Mesendoderm (in vitro differentiated cells): ENCODE measurements at regions not wholly inside any gene's neighbourhood (a gene's known extent, or its start where the extent isn't known, plus 50 kb on each side); places are given as distances from the start of the nearest gene placed in this dataset.
"Not testable (repeated sequence)": the region's sequence is repeated elsewhere in the genome, so short reads cannot be mapped to it uniquely, and the experiment has no call there.

ENCODE experiments used
- DNase-seq: peaks from one replicate; pipeline ENCODE4 v3.0.0; 2013
- H2AK5ac ChIP-seq: 2 replicates; pipeline ENCODE4 v1.6.1; 2013; ENCODE audit warnings: low read length, inconsistent platforms
- H2BK120ac ChIP-seq: 2 replicates; pipeline ENCODE4 v1.6.1; 2013; ENCODE audit warnings: low read depth, mild to moderate bottlenecking, low read length, moderate library complexity, mixed read lengths
- H2BK15ac ChIP-seq: replicated peaks from 2 replicates; pipeline ENCODE4 v1.6.1; 2013; ENCODE audit warnings: low read depth, mild to moderate bottlenecking, moderate library complexity
- H2BK5ac ChIP-seq: 2 replicates; pipeline ENCODE4 v1.6.1; 2013; ENCODE audit warnings: low read length, inconsistent platforms
- H3K18ac ChIP-seq: 2 replicates; pipeline ENCODE4 v1.6.1; 2013; ENCODE audit warnings: mild to moderate bottlenecking, low read length, mixed read lengths
- H3K23ac ChIP-seq: one replicate; pipeline ENCODE4 v1.6.1; 2013; ENCODE audit warnings: low read length
- H3K27ac ChIP-seq: 2 replicates; pipeline ENCODE4 v1.5.1; 2013; ENCODE audit warnings: low read depth, mild to moderate bottlenecking, inconsistent platforms, low read length, moderate library complexity
- H3K27me3 ChIP-seq: 2 replicates; pipeline ENCODE4 v1.6.1; 2013; ENCODE audit warnings: low read length, control low read depth, mild to moderate bottlenecking, inconsistent platforms; ENCODE audit not compliant: insufficient read depth, poor library complexity
- H3K36me3 ChIP-seq: 2 replicates; pipeline ENCODE4 v1.6.1; 2013; ENCODE audit warnings: low read length, inconsistent platforms; ENCODE audit not compliant: control insufficient read depth, insufficient read depth
- H3K4ac ChIP-seq: one replicate; pipeline ENCODE4 v1.6.1; 2013; ENCODE audit warnings: low read depth, mild to moderate bottlenecking, low read length, moderate library complexity
- H3K4me1 ChIP-seq: 2 replicates; pipeline ENCODE4 v1.6.1; 2013; ENCODE audit warnings: low read depth, low read length, inconsistent platforms; ENCODE audit not compliant: control insufficient read depth
- H3K4me2 ChIP-seq: 2 replicates; pipeline ENCODE4 v1.6.1; 2013; ENCODE audit warnings: low read length
- H3K4me3 ChIP-seq: 2 replicates; pipeline ENCODE4 v1.5.1; 2013; ENCODE audit warnings: mild to moderate bottlenecking, low read length
- H3K56ac ChIP-seq: one replicate; pipeline ENCODE4 v1.6.1; 2013; ENCODE audit warnings: low read length
- H3K79me1 ChIP-seq: 2 replicates; pipeline ENCODE4 v1.6.1; 2013; ENCODE audit warnings: low read length, inconsistent platforms
- H3K79me2 ChIP-seq: 2 replicates; pipeline ENCODE4 v1.6.1; 2013; ENCODE audit warnings: mild to moderate bottlenecking, low read length; ENCODE audit not compliant: control insufficient read depth, insufficient read depth
- H3K9ac ChIP-seq: 2 replicates; pipeline ENCODE4 v1.6.1; 2013; ENCODE audit warnings: low read length, inconsistent platforms
- H4K5ac ChIP-seq: one replicate; pipeline ENCODE4 v1.6.1; 2013; ENCODE audit warnings: low read length
- H4K8ac ChIP-seq: one replicate; pipeline ENCODE4 v1.6.1; 2013; ENCODE audit warnings: low read depth, mild to moderate bottlenecking, control low read depth, low read length, moderate library complexity
- WGBS: extraction: QIAGEN DNeasy Blood & Tissue Kit; methylation state at CpG from one replicate; pipeline ENCODE4 v1.1.7; 2013; ENCODE audit warnings: low lambda C conversion rate, missing lambda C conversion rate; ENCODE audit not compliant: insufficient coverage; ENCODE audit errors: extremely low coverage; 5-methylcytosine and 5-hydroxymethylcytosine counted together

GRCh38 chr7:66526782-66527181 lies 101.9 kb upstream of the KCTD7 start:
- not testable (repeated sequence) for H4K8ac ChIP-seq, H3K4ac ChIP-seq, H3K23ac ChIP-seq, DNase-seq, H3K79me1 ChIP-seq, H3K18ac ChIP-seq, H3K27me3 ChIP-seq, H3K4me2 ChIP-seq, H3K56ac ChIP-seq, H2BK5ac ChIP-seq, H2BK15ac ChIP-seq, H3K79me2 ChIP-seq, H3K36me3 ChIP-seq, H3K4me3 ChIP-seq, H2AK5ac ChIP-seq, H3K9ac ChIP-seq, H3K4me1 ChIP-seq, H3K27ac ChIP-seq, H2BK120ac ChIP-seq, H4K5ac ChIP-seq
- WGBS, result no CpG with 5 or more reads among the region's 4 CpGs

GRCh38 chr7:66528652-66529051 lies 100.0 kb upstream of the KCTD7 start:
- no peak overlapping the region for H4K5ac ChIP-seq
- H2AK5ac ChIP-seq, result no peak overlapping the region
- no peak overlapping the region for H3K23ac ChIP-seq
- no peaks in the 10 kb centered on the region for H3K79me1 ChIP-seq
- no peak overlapping the region for H2BK15ac ChIP-seq
- WGBS, result no CpG with 5 or more reads among the region's 3 CpGs
- H3K36me3 ChIP-seq, result no peaks in the 10 kb centered on the region
- no peak overlapping the region for H3K9ac ChIP-seq
- H3K56ac ChIP-seq, result no peak overlapping the region
- no peaks in the 10 kb centered on the region for H3K79me2 ChIP-seq
- no peak for DNase-seq
- no peaks in the 10 kb centered on the region for H3K4me1 ChIP-seq
- H3K4me2 ChIP-seq, result no peak overlapping the region
- no peak overlapping the region for H3K27ac ChIP-seq
- H4K8ac ChIP-seq, result no peak overlapping the region
- no peaks in the 10 kb centered on the region for H3K27me3 ChIP-seq
- H3K18ac ChIP-seq, result no peak overlapping the region
- H3K4me3 ChIP-seq, result no peak overlapping the region
- no peak overlapping the region for H2BK120ac ChIP-seq
- H2BK5ac ChIP-seq, result no peak overlapping the region
- no peak overlapping the region for H3K4ac ChIP-seq

GRCh38 chr7:66529883-66530610 lies 98.6 kb upstream of the KCTD7 start:
- Histone ChIP-seq H2AK5ac (no peak overlapping the region), H3K36me3 (no peaks in the 10 kb centered on the region), H3K79me2 (no peaks in the 10 kb centered on the region), H2BK5ac (no peak overlapping the region), H4K5ac (no peak overlapping the region), H3K27me3 (no peaks in the 10 kb centered on the region), H3K4me3 (no peak overlapping the region), H3K56ac (no peak overlapping the region), H3K27ac (no peak overlapping the region), H3K4me1 (no peaks in the 10 kb centered on the region), H2BK120ac (no peak overlapping the region), H3K4ac (no peak overlapping the region), H3K4me2 (no peak overlapping the region), H4K8ac (no peak overlapping the region), H3K9ac (no peak overlapping the region), H3K18ac (no peak overlapping the region), H3K79me1 (no peaks in the 10 kb centered on the region), H3K23ac (no peak overlapping the region), H2BK15ac (no peak overlapping the region)
- WGBS, result no CpG with 5 or more reads among the region's 16 CpGs
- DNase-seq, result peak; percentile 79

GRCh38 chr7:66535414-66536329 lies 93.0 kb upstream of the KCTD7 start:
- no peak overlapping the region for H3K18ac ChIP-seq
- H2BK5ac ChIP-seq, result no peak overlapping the region
- no peak overlapping the region for H3K27ac ChIP-seq
- no peaks in the 10 kb centered on the region for H3K27me3 ChIP-seq
- no peak overlapping the region for H3K4me2 ChIP-seq
- H2BK120ac ChIP-seq, result no peak overlapping the region
- no peak overlapping the region for H3K4me3 ChIP-seq
- no peak for DNase-seq
- WGBS, result no CpG with 5 or more reads among the region's 15 CpGs
- no peak overlapping the region for H2AK5ac ChIP-seq
- no peaks in the 10 kb centered on the region for H3K79me2 ChIP-seq
- H4K5ac ChIP-seq, result no peak overlapping the region
- H3K36me3 ChIP-seq, result no peaks in the 10 kb centered on the region
- H3K4me1 ChIP-seq, result no peaks in the 10 kb centered on the region
- no peaks in the 10 kb centered on the region for H3K79me1 ChIP-seq
- no peak overlapping the region for H3K9ac ChIP-seq
- H2BK15ac ChIP-seq, result no peak overlapping the region
- no peak overlapping the region for H3K23ac ChIP-seq
- no peak overlapping the region for H3K56ac ChIP-seq
- no peak overlapping the region for H4K8ac ChIP-seq
- no peak overlapping the region for H3K4ac ChIP-seq

GRCh38 chr7:66537380-66537779 lies 91.3 kb upstream of the KCTD7 start:
- no CpG with 5 or more reads among the region's 10 CpGs for WGBS
- Histone ChIP-seq H3K18ac (no peak overlapping the region), H3K56ac (no peak overlapping the region), H2AK5ac (no peak overlapping the region), H3K36me3 (no peaks in the 10 kb centered on the region), H3K4me1 (no peaks in the 10 kb centered on the region), H2BK120ac (no peak overlapping the region), H3K4me2 (no peak overlapping the region), H4K5ac (no peak overlapping the region), H3K23ac (no peak overlapping the region), H2BK5ac (no peak overlapping the region), H3K27me3 (no peaks in the 10 kb centered on the region), H3K9ac (no peak overlapping the region), H3K79me1 (no peaks in the 10 kb centered on the region), H3K4ac (no peak overlapping the region), H3K27ac (no peak overlapping the region), H3K4me3 (no peak overlapping the region), H4K8ac (no peak overlapping the region), H2BK15ac (no peak overlapping the region), H3K79me2 (no peaks in the 10 kb centered on the region)
- no peak for DNase-seq
